HG02884 (cell line): ENCODE measurements at regions not wholly inside any gene's neighbourhood (a gene's known extent, or its start where the extent isn't known, plus 50 kb on each side); places are given as distances from the start of the nearest gene placed in this dataset.
"Not testable (repeated sequence)": the region's sequence is repeated elsewhere in the genome, so short reads cannot be mapped to it uniquely, and the experiment has no call there.

Experiments
- ATAC-seq: cut with Tn5 transposase; IDR thresholded peaks from one replicate; pipeline ENCODE4 v1.9.1; 2021; ENCODE audit warnings: mild to moderate bottlenecking, moderate library complexity; ENCODE audit not compliant: unreplicated experiment

DNA sequence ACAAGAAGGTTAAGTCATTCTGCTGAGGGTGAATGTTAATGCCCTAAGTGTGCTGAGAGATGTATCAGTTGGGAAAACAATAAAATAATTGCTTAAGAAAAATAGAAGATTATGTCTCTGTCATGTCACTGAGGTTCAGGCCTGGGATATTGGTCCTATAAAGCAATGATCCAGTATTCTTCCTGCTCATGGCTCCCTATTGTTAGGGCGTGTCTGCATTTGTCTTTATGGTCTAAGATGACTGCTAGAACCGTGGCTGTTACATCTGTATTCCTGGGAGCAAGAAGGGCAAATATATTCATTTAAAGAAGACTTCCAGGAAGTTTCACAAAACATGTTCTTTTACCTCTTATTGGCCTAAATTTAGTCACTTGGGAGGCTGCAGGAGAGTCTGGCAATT, 125.0 kb downstream of the KCNE4 start:
- ATAC-seq: no peak

DNA sequence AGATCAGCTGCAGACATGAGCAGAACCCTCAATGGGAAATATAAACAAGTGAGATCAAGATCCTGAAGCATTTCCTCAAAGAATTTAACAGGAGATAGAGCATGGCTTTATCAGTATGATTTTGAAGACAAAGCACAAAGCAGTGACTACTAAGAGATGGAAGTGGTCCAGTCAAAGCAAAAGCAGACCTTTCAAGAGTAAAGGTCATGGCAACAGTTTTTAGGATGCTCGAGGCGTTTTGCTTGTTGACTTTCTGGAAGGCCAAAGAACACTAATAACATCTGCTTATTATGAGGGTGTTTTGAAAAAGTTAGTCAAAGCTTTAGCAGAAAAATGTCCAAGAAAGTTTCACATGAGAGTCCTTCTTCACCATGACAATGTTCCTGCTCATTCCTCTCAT, 128.5 kb downstream of the KCNE4 start:
- no peak for ATAC-seq

- ATAC-seq: no peak
Measured at GRCh38 chr2:223181561-223181960, 129.6 kb downstream of the KCNE4 start.

- ATAC-seq: no peak
Measured at GRCh38 chr2:223182356-223182755, 130.4 kb downstream of the KCNE4 start.

DNA sequence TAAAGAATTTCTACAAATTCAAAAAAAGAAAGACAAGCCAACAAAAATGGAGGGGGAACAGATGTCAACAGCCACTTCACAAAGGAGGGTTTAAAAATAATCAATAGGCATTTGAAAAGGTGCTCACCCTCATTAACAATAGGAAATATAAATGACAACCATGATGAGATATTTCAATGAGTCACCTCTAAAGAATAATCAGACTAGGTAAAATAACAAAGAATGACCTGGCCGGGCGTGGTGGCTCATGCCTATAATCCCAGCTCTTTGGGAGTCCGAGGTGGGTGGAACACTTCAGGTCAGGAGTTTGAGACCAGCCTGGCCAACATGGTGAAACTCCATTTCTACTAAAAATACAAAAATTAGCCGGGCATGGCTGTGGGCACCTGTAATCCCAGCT, 133.6 kb downstream of the KCNE4 start:
- no peak for ATAC-seq

GRCh38 chr2:223187256-223187655, 135.3 kb downstream of the KCNE4 start:
- no peak for ATAC-seq

DNA sequence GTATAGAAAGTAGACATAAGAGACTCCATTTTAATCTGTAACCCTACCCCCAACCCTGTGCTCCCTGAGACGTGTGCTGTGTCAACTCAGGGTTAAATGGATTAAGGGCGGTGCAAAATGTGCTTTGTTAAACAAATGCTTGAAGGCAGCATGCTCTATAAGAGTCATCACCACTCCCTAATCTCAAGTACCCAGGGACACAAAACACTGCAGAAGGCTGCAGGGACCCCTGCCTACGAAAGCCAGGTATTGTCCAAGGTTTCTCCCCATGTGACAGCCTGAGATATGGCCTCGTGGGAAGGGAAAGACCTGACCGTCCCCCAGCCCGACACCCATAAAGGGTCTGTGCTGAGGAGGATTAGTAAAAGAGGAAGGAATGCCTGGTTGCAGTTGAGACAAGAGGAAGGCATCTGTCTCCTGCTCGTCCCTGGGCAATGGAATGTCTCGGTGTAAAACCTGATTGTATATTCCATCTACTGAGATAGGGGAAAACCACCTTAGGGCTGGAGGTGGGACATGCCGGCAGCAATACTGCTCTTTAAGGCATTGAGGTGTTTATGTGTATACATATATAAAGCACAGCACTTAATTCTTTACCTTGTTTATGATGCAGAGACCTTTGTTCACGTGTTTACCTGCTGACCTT, 138.7 kb downstream of the KCNE4 start:
- not testable (repeated sequence) for ATAC-seq

GRCh38 chr2:223196331-223196730, 144.3 kb downstream of the KCNE4 start:
- ATAC-seq: no peak

DNA sequence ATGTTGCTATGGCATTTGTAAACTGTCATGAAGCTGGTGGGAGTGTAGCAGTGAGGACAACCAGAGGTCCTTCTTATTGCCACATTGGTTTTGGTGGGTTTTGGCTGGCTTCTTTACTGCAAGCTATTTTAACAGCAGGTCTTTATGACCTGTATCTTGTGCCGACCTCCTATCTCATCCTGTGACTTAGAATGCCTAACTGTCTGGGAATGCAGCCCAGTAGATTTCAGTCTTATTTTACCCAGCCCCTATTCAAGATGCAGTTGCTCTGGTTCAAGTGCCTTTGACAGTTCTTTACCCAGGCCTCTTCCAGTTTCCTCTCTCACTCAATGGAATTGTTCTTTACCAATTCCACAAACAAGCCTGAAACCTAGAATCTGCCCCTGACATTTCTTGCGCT, 145.1 kb downstream of the KCNE4 start:
- ATAC-seq: no peak

- no peak for ATAC-seq
Measured at GRCh38 chr2:223199531-223200515, 147.8 kb downstream of the KCNE4 start.

GRCh38 chr2:223203971-223204929, 152.3 kb downstream of the KCNE4 start:
- no peak for ATAC-seq

GRCh38 chr2:223210489-223210888, 158.5 kb downstream of the KCNE4 start:
- ATAC-seq: no peak

- ATAC-seq: no peak
Measured at GRCh38 chr2:223214394-223215253, 162.6 kb downstream of the KCNE4 start.

DNA sequence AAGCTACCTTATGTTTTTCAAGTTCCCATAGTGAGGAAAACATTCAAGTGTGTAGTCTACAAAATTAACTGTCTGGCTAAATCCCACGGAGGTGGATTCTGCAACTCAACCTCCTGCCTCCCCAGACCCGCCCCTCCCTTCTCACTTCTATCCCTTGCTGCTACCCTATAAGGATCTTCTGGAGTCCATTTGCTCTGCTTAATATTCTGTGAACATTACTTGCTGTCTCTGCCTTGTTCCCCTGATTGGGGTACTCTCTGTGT, 163.2 kb downstream of the KCNE4 start:
- ATAC-seq: no peak

- ATAC-seq: no peak
Measured at GRCh38 chr2:223217373-223217772, 165.4 kb downstream of the KCNE4 start.

DNA sequence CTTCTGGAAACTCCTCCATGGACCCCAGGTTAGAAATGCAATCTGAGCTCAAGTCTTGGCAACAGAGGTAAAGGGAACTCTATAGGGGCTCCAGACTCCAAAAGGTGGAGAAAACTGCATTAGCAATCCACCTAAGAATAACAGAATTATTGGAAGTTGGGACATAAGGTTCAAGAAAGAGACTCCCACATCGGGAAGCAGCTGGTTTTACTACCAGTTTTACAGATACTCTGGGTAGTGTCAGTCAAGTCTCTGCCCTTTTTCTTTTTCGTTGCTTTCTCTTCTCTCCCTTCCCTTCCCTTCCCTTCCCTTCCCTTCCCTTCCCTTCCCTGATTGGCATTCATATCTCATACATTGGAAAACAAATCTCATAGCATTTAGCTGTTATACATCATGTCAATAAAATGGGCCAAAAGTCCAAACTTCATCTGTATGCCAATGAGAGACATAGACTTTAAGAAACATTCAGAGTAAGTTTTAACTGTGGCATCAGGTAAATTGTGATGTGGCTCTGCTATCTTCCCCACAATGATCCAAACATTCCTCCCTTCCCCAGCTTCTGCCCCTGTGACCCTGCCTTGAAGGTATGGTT, 166.7 kb downstream of the KCNE4 start:
- no peak for ATAC-seq

DNA sequence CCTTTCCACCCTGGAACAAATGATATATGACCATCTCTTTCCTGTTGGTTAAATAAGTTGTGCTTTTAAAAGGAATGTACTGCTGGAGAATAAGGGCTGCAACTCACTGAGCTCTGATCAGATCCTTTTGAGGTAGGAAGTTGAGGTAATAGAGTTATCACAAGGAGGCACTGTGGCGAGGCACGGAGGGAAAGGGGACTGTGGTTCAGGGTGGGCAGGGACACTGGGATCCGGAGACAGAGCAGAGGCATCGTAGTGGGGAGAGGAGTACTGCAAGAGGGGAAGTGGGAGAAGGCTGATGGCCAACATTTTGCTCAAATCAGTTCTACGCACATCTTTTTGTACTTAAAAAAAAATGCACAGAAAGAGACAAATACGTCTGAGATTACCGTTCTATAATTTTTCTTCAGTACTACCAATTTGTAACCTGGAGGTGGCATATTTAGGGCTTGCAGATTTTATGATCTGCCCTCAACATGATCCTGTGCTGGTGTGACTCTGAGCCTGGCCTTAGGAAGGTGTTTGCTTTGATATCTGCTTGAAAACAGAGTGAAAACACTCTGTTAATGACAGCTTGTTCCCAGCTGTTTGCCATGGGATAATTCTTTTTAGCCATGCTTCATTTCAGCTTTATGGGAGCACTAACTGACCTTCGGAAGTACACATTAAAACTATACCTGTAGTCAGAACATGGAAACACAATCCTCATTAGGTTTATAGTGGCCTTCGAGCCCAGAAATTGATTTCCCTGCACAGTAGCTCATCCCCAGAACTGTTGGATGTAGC, 168.1 kb downstream of the KCNE4 start:
- ATAC-seq: no peak

GRCh38 chr2:223220658-223220925, 168.6 kb downstream of the KCNE4 start:
- ATAC-seq: no peak

DNA sequence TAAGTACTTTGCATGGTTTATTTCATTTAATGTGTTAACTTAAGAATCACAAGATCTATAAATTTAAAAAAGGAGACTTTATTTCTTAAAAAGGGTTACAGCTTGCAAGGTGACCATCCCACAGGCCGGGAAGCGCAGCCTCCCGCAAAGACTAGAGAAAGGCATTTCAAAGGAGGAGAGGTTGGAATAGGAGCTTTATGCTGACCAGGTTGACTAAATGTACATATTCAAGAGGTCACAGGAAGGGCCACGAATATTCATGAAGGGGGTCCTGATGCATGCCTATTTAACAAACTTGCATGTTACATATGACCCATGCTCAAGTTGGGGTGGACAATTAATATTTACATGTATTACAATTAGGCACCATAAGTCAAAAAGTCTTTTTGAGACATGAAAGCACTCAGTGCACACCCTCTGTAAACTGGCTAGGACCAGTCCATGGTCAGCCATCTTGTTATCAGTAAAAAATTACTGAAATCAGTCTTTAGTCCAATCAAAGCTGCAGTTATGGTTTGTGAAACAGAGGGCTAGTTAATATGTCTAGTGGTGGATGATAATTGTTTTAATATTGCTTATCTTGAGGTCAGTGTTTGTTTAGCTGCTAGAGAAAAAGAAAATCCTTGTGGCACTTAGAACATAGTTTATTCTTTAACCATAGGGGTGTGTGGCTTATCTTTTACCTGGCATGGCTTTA, 169.3 kb downstream of the KCNE4 start:
- ATAC-seq: no peak
